HG03159 (cell line): ENCODE measurements at regions not wholly inside any gene's neighbourhood (a gene's known extent, or its start where the extent isn't known, plus 50 kb on each side); places are given as distances from the start of the nearest gene placed in this dataset.
"Not testable (repeated sequence)": the region's sequence is repeated elsewhere in the genome, so short reads cannot be mapped to it uniquely, and the experiment has no call there.

Experiments used
- ATAC-seq: cut with Tn5 transposase; IDR thresholded peaks from one replicate; pipeline ENCODE4 v1.9.1; 2021; ENCODE audit warnings: mild to moderate bottlenecking, moderate library complexity; ENCODE audit not compliant: unreplicated experiment

- no peak for ATAC-seq
Observed at GRCh38 chr3:135393159-135393558, 572.4 kb upstream of the PPP2R3A start.

DNA sequence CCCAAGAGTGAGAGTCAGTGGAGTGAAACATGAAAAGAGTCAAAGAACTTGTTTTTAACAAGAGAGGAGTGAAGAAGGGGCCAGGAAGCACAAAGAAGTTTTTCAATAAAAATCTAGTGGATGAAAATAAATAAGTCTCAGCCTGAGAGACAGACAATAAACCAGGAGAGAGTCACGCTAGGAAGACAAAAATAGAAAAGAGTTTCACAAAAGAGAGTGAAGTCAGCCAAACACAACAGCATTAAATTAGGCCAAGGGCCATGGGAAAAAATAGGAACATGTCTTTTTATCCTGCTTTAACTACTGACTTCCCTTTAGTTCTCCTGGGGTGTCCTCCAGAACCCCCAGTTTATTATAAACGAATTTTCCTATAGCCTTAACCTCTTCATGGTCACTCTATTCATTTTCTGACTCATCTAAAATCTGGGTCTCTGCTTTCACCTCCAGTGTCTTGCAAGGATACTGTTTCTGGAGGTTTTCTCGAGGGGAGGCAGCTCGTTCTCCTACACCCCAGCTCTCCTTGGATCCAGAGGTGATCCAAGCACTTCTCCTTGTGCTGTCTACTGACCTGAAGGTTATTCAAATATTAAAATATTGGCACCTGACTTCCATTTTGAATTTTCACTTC, 571.5 kb upstream of the PPP2R3A start:
- no peak for ATAC-seq

DNA sequence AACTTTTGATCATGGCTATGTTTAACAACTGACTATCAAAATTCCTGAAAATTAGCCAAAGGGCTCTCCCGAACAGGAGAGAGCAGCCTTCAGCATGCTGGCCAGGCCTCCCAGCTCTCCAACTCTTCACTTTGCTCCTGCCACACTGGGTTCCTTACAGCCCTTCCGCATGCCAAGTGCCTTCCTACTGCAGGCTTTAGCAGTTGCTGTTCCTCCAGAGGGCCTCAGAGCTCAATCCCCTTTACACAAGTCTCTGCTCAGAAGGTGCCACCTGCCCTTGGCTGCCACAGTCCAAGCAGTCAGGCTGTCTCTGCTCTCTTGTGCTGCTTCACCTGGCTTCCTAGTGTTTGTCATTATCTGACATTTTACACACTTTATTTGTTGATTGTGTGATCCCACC, 553.1 kb upstream of the PPP2R3A start:
- no peak for ATAC-seq

DNA sequence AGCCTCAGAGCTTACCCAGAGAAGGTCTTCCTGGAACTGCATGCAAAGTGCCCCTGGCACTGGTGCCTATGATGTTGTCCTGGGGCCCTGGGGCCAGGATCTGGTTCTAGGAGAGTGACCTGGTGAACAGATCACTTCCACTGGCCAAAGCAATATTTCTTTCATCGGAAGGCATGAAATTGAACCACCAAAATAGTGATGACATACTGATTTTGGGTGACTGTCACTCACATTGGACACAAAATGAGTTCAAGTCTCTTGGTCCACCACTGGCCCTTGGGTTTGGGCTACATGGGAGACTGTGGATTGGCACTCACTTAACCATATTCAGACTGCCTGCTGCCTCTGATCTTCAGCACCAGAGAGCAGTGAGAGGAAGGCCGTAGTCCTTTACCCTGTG, 549.3 kb upstream of the PPP2R3A start:
- ATAC-seq: no peak

- ATAC-seq: no peak
Observed at GRCh38 chr3:135419155-135419554, 546.4 kb upstream of the PPP2R3A start.

GRCh38 chr3:135426508-135426907, 539.0 kb upstream of the PPP2R3A start:
- no peak for ATAC-seq

DNA sequence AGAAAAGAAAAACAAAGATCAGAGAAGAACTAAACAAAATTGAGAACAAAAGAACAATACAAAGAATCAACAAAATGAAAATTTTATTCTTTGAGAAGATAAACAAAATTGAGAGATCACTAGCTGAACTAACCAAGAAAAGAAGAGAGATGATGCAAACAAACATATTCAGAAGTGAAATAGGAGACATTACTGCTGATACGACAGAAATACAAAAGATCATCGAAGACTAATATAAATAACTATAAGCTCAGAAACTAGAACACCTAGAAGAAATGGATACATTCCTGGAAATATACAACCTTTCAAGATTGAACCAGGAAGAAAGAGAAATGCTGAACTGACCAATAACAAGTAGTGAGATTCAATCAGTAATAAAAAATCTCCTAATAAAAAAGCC, 533.1 kb upstream of the PPP2R3A start:
- no peak for ATAC-seq

DNA sequence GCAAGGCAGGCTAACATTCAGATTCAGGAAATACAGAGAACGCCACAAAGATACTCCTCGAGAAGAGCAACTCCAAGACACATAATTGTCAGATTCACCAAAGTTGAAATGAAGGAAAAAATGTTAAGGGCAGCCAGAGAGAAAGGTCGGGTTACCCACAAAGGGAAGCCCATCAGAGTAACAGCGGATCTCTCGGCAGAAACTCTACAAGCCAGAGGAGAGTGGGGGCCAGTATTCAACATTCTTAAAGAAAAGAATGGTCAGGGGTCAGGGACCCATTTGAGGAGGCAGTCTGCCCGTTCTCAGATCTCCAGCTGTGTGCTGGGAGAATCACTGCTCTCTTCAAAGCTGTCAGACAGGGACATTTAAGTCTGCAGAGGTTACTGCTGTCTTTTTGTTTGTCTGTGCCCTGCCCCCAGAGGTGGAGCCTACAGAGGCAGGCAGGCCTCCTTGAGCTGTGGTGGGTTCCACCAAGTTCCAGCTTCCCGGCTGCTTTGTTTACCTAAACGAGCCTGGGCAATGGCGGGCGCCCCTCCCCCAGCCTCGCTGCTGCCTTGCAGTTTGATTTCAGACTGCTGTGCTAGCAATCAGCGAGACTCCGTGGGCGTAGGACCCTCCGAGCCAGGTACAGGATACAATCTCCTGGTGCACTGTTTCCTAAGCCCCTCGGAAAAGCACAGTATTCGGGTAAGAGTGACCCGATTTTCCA, 526.5 kb upstream of the PPP2R3A start:
- ATAC-seq: not testable (repeated sequence)

DNA sequence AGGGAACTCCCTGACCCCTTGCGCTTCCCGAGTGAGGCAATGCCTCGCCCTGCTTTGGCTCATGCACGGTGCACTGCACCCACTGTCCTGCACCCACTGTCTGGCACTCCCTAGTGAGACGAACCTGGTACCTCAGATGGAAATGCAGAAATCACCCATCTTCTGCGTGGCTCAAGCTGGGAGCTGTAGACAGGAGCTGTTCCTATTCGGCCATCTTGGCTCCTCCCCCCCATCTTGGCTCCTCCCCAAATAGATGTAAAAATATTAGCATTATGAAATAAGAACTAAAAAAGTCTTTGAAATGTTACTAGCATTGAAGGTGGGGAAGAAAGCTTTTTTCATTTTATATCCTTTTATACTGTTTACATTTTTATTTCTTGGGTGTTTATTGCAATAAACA, 525.9 kb upstream of the PPP2R3A start:
- not testable (repeated sequence) for ATAC-seq

GRCh38 chr3:135440233-135440632, 525.3 kb upstream of the PPP2R3A start:
- ATAC-seq: no peak

DNA sequence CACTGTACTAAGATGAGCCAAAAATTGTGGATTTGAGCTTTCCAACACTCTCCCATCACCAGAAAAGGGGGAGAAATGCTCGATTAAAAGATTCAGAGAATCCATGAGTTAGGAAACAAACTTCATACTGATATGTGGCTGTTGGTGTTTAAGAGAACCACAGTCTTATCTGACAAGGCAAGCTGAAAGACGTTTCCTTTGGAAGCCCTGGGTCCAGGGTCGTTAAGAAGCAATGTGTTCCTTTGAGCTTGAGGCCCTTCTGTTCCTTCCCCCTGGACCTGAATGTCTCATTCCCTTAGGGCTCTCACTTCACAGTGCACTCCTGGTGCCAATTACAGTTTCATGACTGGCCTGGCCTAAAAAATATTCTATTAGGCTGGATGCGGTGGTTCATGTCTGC, 524.8 kb upstream of the PPP2R3A start:
- no peak for ATAC-seq

- no peak for ATAC-seq
Observed at GRCh38 chr3:135444058-135444457, 521.5 kb upstream of the PPP2R3A start.

DNA sequence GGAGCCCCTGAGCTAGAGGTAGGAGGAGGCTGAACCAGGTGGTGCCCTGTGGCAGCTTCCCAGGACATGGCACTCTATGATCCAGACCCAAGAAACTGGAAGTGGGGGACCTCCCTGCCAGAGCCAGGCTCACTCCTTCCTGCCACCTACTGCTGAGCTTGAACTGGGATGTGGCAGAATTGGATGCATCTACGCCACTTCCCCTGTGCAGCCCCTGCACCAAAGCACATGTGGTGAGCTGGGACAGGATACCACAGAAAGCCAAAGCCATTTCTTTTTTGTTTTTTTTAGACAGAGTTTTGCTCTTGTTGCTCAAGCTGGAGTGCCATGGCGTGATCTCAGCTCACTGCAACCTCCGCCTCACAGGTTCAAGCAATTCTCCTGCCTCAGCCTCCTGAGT, 518.0 kb upstream of the PPP2R3A start:
- no peak for ATAC-seq

DNA sequence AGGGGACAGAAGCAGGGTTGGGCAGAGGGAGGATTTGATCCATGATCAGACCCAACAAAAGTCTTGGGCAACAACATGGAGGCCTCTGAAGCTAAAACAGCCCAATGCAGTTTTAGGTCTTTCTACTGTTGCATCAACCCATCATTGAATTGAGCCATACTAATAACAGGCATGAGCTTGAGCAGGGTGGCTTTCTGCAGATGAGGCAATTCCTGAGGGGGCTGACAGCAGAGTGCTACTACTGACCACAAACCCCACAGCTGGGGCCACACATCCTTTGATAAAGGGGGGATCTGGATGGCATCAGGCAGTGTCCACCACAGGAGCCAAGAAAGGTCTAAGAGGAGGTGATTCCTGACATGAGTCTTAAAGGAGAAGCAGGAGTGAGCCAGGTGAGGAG, 517.0 kb upstream of the PPP2R3A start:
- ATAC-seq: no peak

DNA sequence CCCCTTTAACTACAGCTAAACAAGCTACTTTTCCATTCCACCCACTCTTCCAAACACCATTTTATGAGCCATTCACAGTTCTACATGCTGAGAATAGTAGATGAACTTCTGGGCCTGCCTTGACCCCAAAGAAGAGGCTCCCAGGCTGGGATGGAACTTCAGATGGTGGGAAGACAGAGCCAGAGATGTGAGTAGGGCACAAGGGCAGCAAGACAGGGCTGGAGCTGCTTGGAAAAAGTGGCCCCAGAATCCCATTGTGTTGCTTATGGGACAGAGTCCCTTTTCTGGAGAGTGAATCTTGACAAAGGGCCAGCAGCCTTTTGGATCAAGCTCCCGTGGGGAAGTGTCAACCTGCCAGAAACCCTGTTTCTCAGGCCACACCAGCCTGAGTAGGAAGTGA, 516.5 kb upstream of the PPP2R3A start:
- no peak for ATAC-seq

DNA sequence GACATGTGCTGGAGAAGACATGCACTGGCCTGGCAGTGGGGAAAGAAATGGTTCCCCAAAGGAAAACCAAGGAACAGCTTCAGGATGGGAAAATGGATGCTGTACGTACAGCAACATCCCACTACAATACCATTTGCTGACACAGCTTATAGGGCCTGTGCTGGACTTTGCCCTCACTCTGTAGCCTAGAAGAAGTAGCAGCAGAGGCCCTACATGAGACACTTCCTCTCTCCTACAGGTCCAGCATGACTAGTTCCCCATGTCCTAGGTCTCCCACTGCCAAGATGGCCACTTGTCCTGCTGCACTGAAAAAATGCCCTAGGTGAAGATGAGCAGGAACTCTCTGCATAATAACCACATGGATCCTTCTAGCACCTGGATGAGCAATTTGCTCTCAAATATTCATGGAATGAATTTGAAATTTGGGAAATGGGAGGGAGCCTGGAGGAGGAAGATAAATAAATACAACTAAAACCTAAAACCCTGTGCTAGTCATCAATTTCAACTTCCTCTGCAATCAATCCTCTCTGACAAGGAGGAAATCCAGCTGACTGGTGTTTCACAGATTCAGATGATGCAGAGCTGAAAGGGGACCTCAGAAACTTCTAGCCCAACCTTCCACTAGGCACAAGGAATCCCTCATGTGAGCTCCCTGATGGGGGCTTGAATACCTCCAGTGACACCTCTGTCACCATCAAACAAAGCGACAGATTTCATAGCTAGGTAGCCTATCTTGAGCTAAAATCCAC, 514.3 kb upstream of the PPP2R3A start:
- ATAC-seq: no peak

GRCh38 chr3:135452881-135453280, 512.6 kb upstream of the PPP2R3A start:
- no peak for ATAC-seq

DNA sequence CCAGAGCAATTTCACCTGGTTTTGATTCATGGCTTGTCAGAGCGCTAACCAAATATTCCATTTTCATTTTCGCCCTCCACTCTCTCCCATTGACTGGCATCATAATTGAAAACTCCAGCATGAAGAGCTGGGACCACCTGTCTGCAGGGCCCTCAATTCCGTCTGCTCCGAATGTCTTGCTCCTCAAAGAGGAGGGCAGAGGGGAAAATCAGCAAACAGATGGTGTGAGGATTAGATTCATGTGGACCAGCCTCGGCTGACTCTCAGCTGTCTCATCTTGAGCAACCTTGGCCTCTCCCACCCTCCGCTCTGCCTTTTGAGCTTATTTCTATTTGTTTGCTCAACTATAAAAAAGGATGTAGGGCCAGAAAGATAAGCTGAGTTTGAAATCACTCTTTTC, 512.2 kb upstream of the PPP2R3A start:
- no peak for ATAC-seq

DNA sequence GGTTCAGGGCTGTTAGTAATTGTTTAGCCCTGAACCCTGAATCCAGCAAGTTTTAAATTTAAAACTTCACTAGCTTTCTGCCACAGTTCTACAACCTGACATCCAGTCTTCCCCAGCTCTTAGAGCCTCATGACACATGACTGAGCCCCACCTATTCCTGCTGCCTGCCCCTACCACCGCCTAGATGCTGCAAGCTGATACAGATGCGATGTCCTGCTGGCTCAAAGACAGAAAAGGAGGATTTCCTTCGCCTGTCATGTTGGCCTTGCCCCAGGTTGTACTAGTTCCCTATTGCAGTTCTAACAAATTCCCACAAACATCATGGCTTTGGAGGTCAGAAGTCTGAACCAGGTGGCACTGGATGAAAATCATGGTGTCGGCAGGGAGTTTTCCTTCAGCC, 510.6 kb upstream of the PPP2R3A start:
- ATAC-seq: no peak

GRCh38 chr3:135456108-135456790, 509.3 kb upstream of the PPP2R3A start:
- no peak for ATAC-seq

- ATAC-seq: no peak
Observed at GRCh38 chr3:135458541-135459322, 506.8 kb upstream of the PPP2R3A start.
